ENCODE measurements at regions not wholly inside any gene's neighbourhood (a gene's known extent, or its start where the extent isn't known, plus 50 kb on each side); places are given as distances from the start of the nearest gene placed in this dataset.

DNA sequence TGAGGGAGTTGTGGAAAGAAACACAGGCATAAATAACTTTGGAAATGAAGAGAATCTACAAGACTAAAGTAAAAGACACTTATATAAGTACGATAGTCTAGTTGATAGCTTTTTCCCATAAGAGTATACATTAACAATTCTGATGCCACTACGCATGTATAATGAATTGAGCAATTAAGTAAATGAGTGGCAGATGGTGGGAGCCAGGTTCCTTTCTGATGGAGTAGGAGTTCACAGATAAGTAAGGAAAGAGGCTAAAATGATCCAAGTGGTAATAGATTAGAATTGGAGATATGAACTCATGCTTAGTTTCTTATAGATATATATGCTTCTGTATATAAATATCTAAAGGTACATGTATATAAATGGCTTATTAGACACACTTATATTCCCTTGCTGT is 368.3 kb downstream of the FAM181B start:
- TF ChIP-seq Cebpa-rat (IDR thresholded peaks at IDR 0.05) = no peak
- no peak overlapping the region for H3K4me2 ChIP-seq
- no peaks in the 10 kb centered on the region for H3K27me3 ChIP-seq
- no peaks in the 10 kb centered on the region for H3K4me1 ChIP-seq
- no peak overlapping the region for H3K9ac ChIP-seq
- H3K4me3 ChIP-seq = no peak overlapping the region
- no peaks in the 10 kb centered on the region for H3K36me3 ChIP-seq
- H4K20me1 ChIP-seq = no peaks in the 10 kb centered on the region
- no peak overlapping the region for H3K27ac ChIP-seq
- H3K9me3 ChIP-seq (replicated peaks in 1 of 11) = no peaks in the 10 kb centered on the region

DNA sequence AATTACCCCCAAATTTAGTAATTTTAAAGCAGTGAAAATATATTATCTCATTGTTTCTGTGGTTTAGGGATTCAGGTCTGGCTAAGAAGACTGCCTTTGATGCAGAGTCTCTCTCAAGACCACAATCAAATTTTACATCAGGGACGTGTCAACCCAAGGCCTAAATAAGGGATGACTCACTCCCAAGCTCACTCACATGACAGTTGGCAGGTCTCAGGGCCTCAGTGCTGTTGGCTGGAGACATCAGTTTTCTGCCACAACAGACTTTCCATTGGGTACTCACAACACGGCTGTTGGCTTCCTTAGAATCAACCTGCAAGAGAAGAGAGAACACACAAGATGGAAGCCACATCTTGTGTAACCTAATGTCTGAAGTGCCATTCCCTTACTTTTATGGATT is 377.3 kb downstream of the FAM181B start:
- Histone ChIP-seq H3K4me2 (no peak overlapping the region), H3K4me1 (no peaks in the 10 kb centered on the region), H3K27ac (no peak overlapping the region), H3K9ac (no peak overlapping the region), H4K20me1 (no peaks in the 10 kb centered on the region), H3K36me3 (no peaks in the 10 kb centered on the region), H3K4me3 (no peak overlapping the region), H3K27me3 (no peaks in the 10 kb centered on the region), H3K9me3 (replicated peaks in 1 of 11) (no peaks in the 10 kb centered on the region)
- no peak for TF ChIP-seq Cebpa-rat (IDR thresholded peaks at IDR 0.05)

DNA sequence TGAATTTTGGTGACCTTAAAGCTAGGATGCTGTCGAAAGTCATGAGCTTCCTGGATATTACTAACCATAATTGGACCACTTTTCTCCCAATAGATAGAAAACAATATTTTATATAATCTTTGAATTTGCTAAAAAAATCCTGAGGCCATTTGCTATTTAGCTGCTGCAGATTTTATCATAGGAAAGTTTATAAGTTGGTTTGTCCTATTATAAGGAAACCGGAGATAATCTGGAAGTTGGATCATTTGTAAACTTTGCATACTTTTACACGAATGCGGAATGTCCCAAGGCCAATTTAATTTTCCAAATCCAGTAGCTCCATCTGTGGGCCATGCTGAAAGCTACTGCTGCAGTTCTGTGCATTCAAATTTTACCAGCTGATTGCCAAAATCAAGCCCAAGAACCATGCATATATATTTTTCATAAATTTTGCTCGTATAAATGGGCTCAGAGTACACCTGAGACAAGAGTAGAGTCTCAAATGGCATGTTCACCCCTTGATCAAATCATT is 378.3 kb downstream of the FAM181B start:
- H3K36me3 ChIP-seq = no peaks in the 10 kb centered on the region
- no peaks in the 10 kb centered on the region for H3K9me3 ChIP-seq (replicated peaks in 1 of 11)
- no peaks in the 10 kb centered on the region for H3K27me3 ChIP-seq
- no peak overlapping the region for H3K4me3 ChIP-seq
- H3K9ac ChIP-seq = no peak overlapping the region
- TF ChIP-seq Cebpa-rat (IDR thresholded peaks at IDR 0.05) = no peak
- H3K27ac ChIP-seq = no peak overlapping the region
- no peaks in the 10 kb centered on the region for H3K4me1 ChIP-seq
- H3K4me2 ChIP-seq = no peak overlapping the region
- H4K20me1 ChIP-seq = no peaks in the 10 kb centered on the region

DNA sequence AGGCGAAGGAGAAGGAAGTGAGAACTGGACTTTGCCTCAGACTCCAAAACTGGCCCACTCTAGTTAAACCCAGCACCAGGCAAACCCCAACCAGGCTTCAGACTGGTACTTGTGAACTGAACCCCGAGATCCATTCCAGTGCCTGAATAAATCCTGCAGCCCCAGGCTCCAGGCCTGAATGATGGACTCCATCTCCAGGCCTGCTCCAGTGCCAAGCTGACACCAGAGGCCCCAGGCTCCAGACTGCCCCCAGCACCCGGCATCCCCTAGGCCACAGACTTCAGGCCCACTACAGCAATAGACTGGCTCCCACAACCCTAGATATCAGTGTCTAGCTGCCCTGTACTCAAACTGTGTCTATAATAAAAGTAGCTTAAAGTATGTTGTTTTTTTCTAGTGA is 406.8 kb downstream of the FAM181B start:
- no peak for TF ChIP-seq Cebpa-rat (IDR thresholded peaks at IDR 0.05)
- Histone ChIP-seq H3K4me2 (no peak overlapping the region), H3K4me1 (no peaks in the 10 kb centered on the region), H3K4me3 (no peak overlapping the region), H3K36me3 (no peaks in the 10 kb centered on the region), H3K9me3 (replicated peaks in 1 of 11) (no peaks in the 10 kb centered on the region), H3K27me3 (no peaks in the 10 kb centered on the region), H3K9ac (no peak overlapping the region), H4K20me1 (no peaks in the 10 kb centered on the region), H3K27ac (no peak overlapping the region)

DNA sequence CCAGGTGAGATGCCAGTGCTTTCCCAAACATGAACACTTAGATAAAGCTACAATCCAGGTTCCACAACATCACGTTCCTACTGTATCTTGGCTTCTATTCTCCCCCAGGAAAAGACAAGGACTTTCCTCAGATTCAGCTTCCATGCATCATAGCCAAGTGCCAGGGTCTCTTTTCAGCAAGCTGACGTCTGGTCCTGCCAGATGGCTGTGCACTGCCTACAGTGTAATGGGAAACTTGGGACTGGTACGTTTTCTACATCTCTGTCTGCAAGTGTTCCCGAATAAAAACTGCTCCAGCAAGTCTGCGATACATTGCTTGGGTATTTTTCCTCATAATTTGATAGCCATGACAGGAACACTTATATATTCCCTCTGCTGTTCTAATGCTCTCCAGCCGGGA is 412.5 kb downstream of the FAM181B start:
- H3K9ac ChIP-seq = no peak overlapping the region
- H3K4me1 ChIP-seq = no peaks in the 10 kb centered on the region
- no peaks in the 10 kb centered on the region for H3K36me3 ChIP-seq
- no peak overlapping the region for H3K27ac ChIP-seq
- no peak overlapping the region for H3K4me2 ChIP-seq
- H4K20me1 ChIP-seq = no peaks in the 10 kb centered on the region
- no peak overlapping the region for H3K4me3 ChIP-seq
- no peaks in the 10 kb centered on the region for H3K9me3 ChIP-seq (replicated peaks in 1 of 11)
- no peak for TF ChIP-seq Cebpa-rat (IDR thresholded peaks at IDR 0.05)
- H3K27me3 ChIP-seq = no peaks in the 10 kb centered on the region

DNA sequence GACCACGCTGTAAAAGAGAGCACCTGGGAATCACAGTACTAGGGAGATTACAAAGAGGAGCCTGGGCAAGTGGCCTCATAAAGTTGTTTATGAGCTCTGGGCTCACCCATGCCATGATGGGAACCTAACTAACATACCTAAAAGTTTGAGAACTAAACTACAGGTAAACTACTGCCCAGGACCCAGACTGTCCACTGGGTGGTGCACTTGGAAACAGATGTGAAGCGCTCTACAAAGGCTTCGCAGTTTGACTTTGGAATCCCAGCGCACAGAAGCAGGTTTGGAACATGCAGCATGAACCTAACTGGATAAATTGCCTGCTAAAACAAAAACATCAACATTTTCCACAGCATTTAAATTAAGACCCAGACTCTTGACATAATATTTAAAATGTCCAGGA is 418.6 kb downstream of the FAM181B start:
- H3K4me2 ChIP-seq = no peak overlapping the region
- H3K27me3 ChIP-seq = no peaks in the 10 kb centered on the region
- H3K9me3 ChIP-seq (replicated peaks in 1 of 11) = no peaks in the 10 kb centered on the region
- no peak overlapping the region for H3K4me3 ChIP-seq
- no peaks in the 10 kb centered on the region for H4K20me1 ChIP-seq
- H3K9ac ChIP-seq = no peak overlapping the region
- H3K4me1 ChIP-seq = no peaks in the 10 kb centered on the region
- H3K27ac ChIP-seq = no peak overlapping the region
- H3K36me3 ChIP-seq = no peaks in the 10 kb centered on the region
- TF ChIP-seq Cebpa-rat (IDR thresholded peaks at IDR 0.05) = no peak

DNA sequence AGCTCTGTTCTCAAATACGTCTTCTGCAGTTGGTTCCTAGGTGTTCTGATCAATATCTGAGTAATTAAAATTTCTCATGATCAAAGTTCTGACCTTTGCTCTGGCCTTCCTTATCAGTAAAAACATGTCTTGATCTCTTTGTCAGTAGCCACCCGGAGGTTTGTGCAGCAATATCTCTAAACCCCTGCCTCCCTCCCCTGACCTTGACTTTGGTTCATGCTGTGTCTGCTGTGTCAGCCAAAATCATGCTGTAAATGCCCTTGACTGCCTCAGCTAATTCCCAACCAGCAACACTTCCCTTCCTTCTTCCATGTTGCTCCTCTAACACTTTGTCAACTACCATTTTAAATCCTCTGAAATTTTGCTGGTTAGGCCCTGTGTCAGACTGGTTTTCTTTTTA is 424.7 kb downstream of the FAM181B start:
- no peaks in the 10 kb centered on the region for H3K9me3 ChIP-seq (replicated peaks in 1 of 11)
- no peaks in the 10 kb centered on the region for H3K36me3 ChIP-seq
- no peaks in the 10 kb centered on the region for H3K27me3 ChIP-seq
- H3K4me3 ChIP-seq = no peak overlapping the region
- H3K4me2 ChIP-seq = no peak overlapping the region
- H4K20me1 ChIP-seq = no peaks in the 10 kb centered on the region
- H3K27ac ChIP-seq = no peak overlapping the region
- no peaks in the 10 kb centered on the region for H3K4me1 ChIP-seq
- no peak overlapping the region for H3K9ac ChIP-seq
- no peak for TF ChIP-seq Cebpa-rat (IDR thresholded peaks at IDR 0.05)

DNA sequence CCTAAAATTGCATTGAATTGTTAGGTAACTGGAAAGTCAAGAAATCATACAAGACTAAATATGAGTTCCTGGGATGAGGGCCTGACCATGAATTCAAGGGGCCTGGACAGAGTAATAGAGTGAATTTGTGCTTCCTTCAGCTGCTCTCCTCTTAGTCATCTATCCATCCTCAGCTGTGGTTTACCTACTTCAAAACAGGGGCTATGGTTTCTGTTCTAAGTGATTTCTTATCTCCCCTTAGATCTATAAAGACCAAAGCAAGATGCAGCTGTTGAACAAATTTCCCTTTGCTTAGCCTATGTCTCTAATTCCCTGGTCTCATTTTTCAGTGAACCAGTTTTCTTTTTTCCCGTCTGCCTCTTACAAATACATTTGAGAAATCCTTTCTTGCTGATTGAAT is 428.5 kb downstream of the FAM181B start:
- H3K27me3 ChIP-seq = no peaks in the 10 kb centered on the region
- H4K20me1 ChIP-seq = no peaks in the 10 kb centered on the region
- H3K9ac ChIP-seq = no peak overlapping the region
- H3K4me3 ChIP-seq = no peak overlapping the region
- H3K9me3 ChIP-seq (replicated peaks in 1 of 11) = no peaks in the 10 kb centered on the region
- no peak overlapping the region for H3K4me2 ChIP-seq
- no peaks in the 10 kb centered on the region for H3K36me3 ChIP-seq
- no peak for TF ChIP-seq Cebpa-rat (IDR thresholded peaks at IDR 0.05)
- H3K4me1 ChIP-seq = no peaks in the 10 kb centered on the region
- no peak overlapping the region for H3K27ac ChIP-seq

DNA sequence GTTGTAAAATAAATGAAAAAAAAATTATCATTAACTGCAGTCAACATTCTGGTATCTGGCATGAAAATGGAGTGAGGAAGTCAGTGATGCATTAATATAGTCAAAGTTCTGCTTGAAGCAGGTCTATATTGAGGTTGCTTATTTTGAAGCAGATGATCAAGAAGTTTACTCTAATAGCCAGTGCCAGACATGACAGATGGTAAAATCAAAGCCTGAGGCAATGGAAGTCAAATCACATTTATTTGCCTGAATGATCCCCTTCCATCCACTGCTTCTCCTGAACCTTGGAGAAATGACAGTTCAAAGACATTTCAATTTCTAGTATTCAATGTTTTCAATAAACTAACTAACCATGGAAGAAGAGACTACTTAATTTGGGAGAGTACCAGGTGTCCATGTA is 430.0 kb downstream of the FAM181B start:
- no peak overlapping the region for H3K27ac ChIP-seq
- H3K4me1 ChIP-seq = no peaks in the 10 kb centered on the region
- no peak for TF ChIP-seq Cebpa-rat (IDR thresholded peaks at IDR 0.05)
- no peak overlapping the region for H3K4me3 ChIP-seq
- no peaks in the 10 kb centered on the region for H3K36me3 ChIP-seq
- H3K4me2 ChIP-seq = no peak overlapping the region
- H4K20me1 ChIP-seq = no peaks in the 10 kb centered on the region
- no peaks in the 10 kb centered on the region for H3K9me3 ChIP-seq (replicated peaks in 1 of 11)
- H3K27me3 ChIP-seq = no peaks in the 10 kb centered on the region
- no peak overlapping the region for H3K9ac ChIP-seq

DNA sequence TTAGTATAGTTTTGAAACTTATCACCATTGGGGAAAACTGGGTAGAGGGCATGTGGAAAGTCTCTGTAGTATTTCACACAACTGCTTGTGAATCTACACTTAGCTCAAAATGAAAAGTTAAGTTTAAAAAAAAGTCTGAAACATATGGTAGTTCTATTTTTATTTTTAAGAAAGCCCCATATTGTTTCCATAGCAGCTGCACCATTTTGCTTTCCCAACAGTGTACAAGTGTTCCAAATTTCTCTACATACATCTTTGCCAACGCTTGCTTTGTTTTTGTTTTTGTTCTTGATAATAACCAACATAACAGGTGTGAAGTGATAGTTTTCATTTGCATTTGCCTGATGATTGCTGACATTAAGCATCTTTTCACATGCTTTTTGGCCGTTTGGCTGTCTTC is 445.2 kb downstream of the FAM181B start:
- no peak overlapping the region for H3K4me3 ChIP-seq
- H3K27me3 ChIP-seq = no peaks in the 10 kb centered on the region
- H3K9me3 ChIP-seq (replicated peaks in 1 of 11) = no peaks in the 10 kb centered on the region; a peak in 1 of 22 replicates
- TF ChIP-seq Cebpa-rat (IDR thresholded peaks at IDR 0.05) = no peak
- H3K27ac ChIP-seq = no peak overlapping the region
- no peaks in the 10 kb centered on the region for H3K4me1 ChIP-seq
- H4K20me1 ChIP-seq = no peaks in the 10 kb centered on the region
- no peaks in the 10 kb centered on the region for H3K36me3 ChIP-seq
- no peak overlapping the region for H3K4me2 ChIP-seq
- H3K9ac ChIP-seq = no peak overlapping the region

DNA sequence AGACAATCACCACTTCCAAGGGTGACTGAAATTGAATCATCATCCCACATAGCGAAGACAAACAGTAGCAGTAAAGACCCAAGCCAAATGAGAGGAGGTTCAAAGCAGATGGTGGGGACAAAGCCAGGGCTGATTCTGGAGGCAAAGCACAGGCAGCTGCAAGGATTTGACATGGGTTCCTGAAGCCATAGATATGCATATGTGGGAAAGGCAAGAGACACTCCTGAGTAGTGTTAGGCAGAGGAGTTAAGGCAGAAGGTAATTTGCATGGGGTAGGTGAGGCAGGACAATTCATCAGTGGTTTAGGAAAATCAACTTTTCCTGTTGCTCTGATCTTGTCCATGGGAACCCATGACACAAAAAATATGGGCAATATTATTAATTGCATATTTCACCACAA is 462.8 kb downstream of the FAM181B start:
- Histone ChIP-seq H4K20me1 (no peaks in the 10 kb centered on the region), H3K36me3 (no peaks in the 10 kb centered on the region), H3K4me1 (no peaks in the 10 kb centered on the region), H3K9ac (no peak overlapping the region), H3K9me3 (replicated peaks in 1 of 11) (no peaks in the 10 kb centered on the region), H3K27me3 (no peaks in the 10 kb centered on the region), H3K4me3 (no peak overlapping the region), H3K4me2 (no peak overlapping the region), H3K27ac (no peak overlapping the region)
- no peak for TF ChIP-seq Cebpa-rat (IDR thresholded peaks at IDR 0.05)

All from BLaER1 treated with 17β-estradiol and CSF1 and Interleukin-3, amounts not matched to agents 10 nM and 100 nM (cell line).